PC-3 (cell line): ENCODE measurements at regions not wholly inside any gene's neighbourhood (a gene's known extent, or its start where the extent isn't known, plus 50 kb on each side); places are given as distances from the start of the nearest gene placed in this dataset.
"Not testable (repeated sequence)": the region's sequence is repeated elsewhere in the genome, so short reads cannot be mapped to it uniquely, and the experiment has no call there.

ENCODE experiments used
- ATAC-seq: fragments of 200-7000 bp; cut with Tn5 transposase; 2 replicates; pipeline ENCODE4 v1.9.1; 2020; ENCODE audit warnings: mild to moderate bottlenecking, moderate library complexity
- BruUV-seq: library from RNA; stranded (reverse); fragments of 400-500 nt; replicated peaks from 2 replicates; lab custom pipeline; 2021; lab: Mats Ljungman, UMichigan
- CTCF ChIA-PET: fragments of 300-600 bp; sonication (Branson Sonifier 250); formaldehyde crosslinking; loops from one replicate; lab custom pipeline; 2022; ENCODE audit warnings: antibody characterized with exemption; lab: Charles Lee
- POLR2A ChIA-PET: fragments of 300-600 bp; sonication (Branson Sonifier 250); formaldehyde crosslinking; loops from one replicate; lab custom pipeline; 2022; ENCODE audit warnings: antibody characterized with exemption; ENCODE audit not compliant: unreplicated experiment; lab: Charles Lee
- DNase-seq: peaks from one replicate; pipeline ENCODE4 v3.0.0-alpha.2; 2015
- H2AFZ ChIP-seq: fragments of 300-600 bp; sonication (generic); 2 replicates; pipeline ENCODE4 v1.6.0; 2016; ENCODE audit warnings: antibody characterized with exemption, low read length
- H3F3A ChIP-seq: fragments of 300-600 bp; sonication (generic); one replicate; pipeline ENCODE4 v1.6.0; 2017; ENCODE audit warnings: antibody characterized with exemption, low read length, control low read depth, mild to moderate bottlenecking; ENCODE audit not compliant: unreplicated experiment
- H3K27ac ChIP-seq: fragments of 300-600 bp; sonication (generic); 2 replicates; pipeline ENCODE4 v1.5.1; 2016; ENCODE audit warnings: mild to moderate bottlenecking, low read length
- H3K27me3 ChIP-seq: fragments of 300-600 bp; sonication (generic); 2 replicates; pipeline ENCODE4 v1.6.1; 2016; ENCODE audit warnings: low read length, mixed read lengths
- H3K36me3 ChIP-seq: fragments of 300-600 bp; sonication (generic); 2 replicates; pipeline ENCODE4 v1.6.1; 2016; ENCODE audit warnings: low read depth, mixed run types, low read length, mixed read lengths
- H3K4me1 ChIP-seq: fragments of 300-600 bp; sonication (generic); 2 replicates; pipeline ENCODE4 v1.5.1; 2016; ENCODE audit warnings: low read length; ENCODE audit not compliant: insufficient read depth
- H3K4me2 ChIP-seq: fragments of 300-600 bp; sonication (generic); 2 replicates; pipeline ENCODE4 v1.6.0; 2016; ENCODE audit warnings: low read length
- H3K4me3 ChIP-seq: fragments of 300-600 bp; sonication (generic); 2 replicates; pipeline ENCODE4 v1.5.1; 2016; ENCODE audit warnings: mild to moderate bottlenecking, low read length, mixed read lengths
- H3K79me2 ChIP-seq: fragments of 300-600 bp; sonication (generic); 2 replicates; pipeline ENCODE4 v1.6.1; 2017; ENCODE audit warnings: low read length, mixed read lengths
- H3K9ac ChIP-seq: fragments of 300-600 bp; sonication (generic); 2 replicates; pipeline ENCODE4 v1.6.0; 2016; ENCODE audit warnings: mild to moderate bottlenecking, low read length
- H3K9me2 ChIP-seq: fragments of 300-600 bp; sonication (generic); replicated peaks from 2 replicates; pipeline ENCODE4 v1.6.1; 2016; ENCODE audit warnings: mixed run types, low read length, mixed read lengths
- H3K9me3 ChIP-seq: fragments of 300-600 bp; sonication (generic); 2 replicates; pipeline ENCODE4 v1.6.1; 2016; ENCODE audit warnings: low read length, mixed read lengths
- H4K20me1 ChIP-seq: fragments of 300-600 bp; sonication (generic); 2 replicates; pipeline ENCODE4 v1.6.1; 2016; ENCODE audit warnings: low read length, mixed read lengths
- CTCF ChIP-seq: fragments of 300-600 bp; sonication (generic); conservative IDR thresholded peaks from 2 replicates; pipeline ENCODE4 v1.5.1; 2017; ENCODE audit warnings: antibody characterized with exemption, low read depth, mild to moderate bottlenecking, low read length
- EZH2 ChIP-seq: fragments of 300-600 bp; sonication (generic); IDR thresholded peaks from one replicate; pipeline ENCODE4 v1.6.1; 2017; ENCODE audit warnings: antibody characterized with exemption, mild to moderate bottlenecking, low read length; ENCODE audit not compliant: unreplicated experiment
- EZH2phosphoT487 ChIP-seq: fragments of 300-600 bp; sonication (generic); IDR thresholded peaks from 2 replicates; pipeline ENCODE4 v1.6.1; 2018; ENCODE audit warnings: mild to moderate bottlenecking, antibody characterized with exemption, low read length, borderline replicate concordance
- intact Hi-C: fragments of 100-400 bp; cut with micrococcal nuclease; formaldehyde crosslinking; loops from 2 replicates; pipeline ENCODE4 v1.9.0; 2023

DNA sequence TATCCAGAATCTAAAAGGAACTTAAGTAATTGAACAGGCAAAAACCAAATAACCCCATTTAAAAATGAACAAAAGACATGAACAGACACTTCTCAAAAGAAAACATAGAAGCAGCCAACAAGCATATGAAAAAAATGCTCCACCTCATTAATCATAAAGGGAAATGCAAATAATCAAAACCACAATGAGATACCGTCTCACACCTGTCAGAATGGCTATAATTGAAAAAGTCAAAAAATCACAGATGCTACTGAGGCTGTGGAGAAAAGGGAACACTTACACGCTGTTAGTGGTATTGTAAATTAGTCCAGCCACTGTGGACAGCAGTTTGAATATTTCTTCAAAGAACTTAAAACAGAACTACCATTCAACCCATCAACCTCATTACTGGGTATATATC is 220.7 kb downstream of the MEX3B start:
- no peak for ATAC-seq
- CTCF ChIA-PET = no interaction called here

GRCh38 chr15:81822587-81822986 is 223.2 kb downstream of the MEX3B start:
- H3K4me3 ChIP-seq, DNase-seq, CTCF ChIA-PET, H3K9me3 ChIP-seq, H3K27me3 ChIP-seq, H3K9ac ChIP-seq, H4K20me1 ChIP-seq, H3K36me3 ChIP-seq, intact Hi-C loops, H3K9me2 ChIP-seq, BruUV-seq, H3K79me2 ChIP-seq, H2AFZ ChIP-seq, H3K4me2 ChIP-seq, H3K27ac ChIP-seq, POLR2A ChIA-PET, H3K4me1 ChIP-seq, ATAC-seq, H3F3A ChIP-seq: not testable (repeated sequence)

More for the DNA sequence above, 220.7 kb downstream of the MEX3B start:
- no peak overlapping the region for H3K4me2 ChIP-seq
- no peak overlapping the region for H3K9ac ChIP-seq
- H3K27ac ChIP-seq = no peak overlapping the region
- no peaks in the 10 kb centered on the region for H3F3A ChIP-seq
- H3K36me3 ChIP-seq = no peaks in the 10 kb centered on the region
- no peaks in the 10 kb centered on the region for H3K9me3 ChIP-seq
- no peaks in the 10 kb centered on the region for H4K20me1 ChIP-seq
- TF ChIP-seq EZH2 (no peak), CTCF (no peak), EZH2phosphoT487 (no peak)
- no peak for DNase-seq
- H3K9me2 ChIP-seq = no peaks in the 10 kb centered on the region
- H3K4me3 ChIP-seq = no peak overlapping the region
- no peak overlapping the region for H2AFZ ChIP-seq
- BruUV-seq = no TSS peak
- no peaks in the 10 kb centered on the region for H3K4me1 ChIP-seq
- intact Hi-C loops = no loop called here
- no peaks in the 10 kb centered on the region for H3K79me2 ChIP-seq
- POLR2A ChIA-PET = no interaction called here
- H3K27me3 ChIP-seq = no peaks in the 10 kb centered on the region

DNA sequence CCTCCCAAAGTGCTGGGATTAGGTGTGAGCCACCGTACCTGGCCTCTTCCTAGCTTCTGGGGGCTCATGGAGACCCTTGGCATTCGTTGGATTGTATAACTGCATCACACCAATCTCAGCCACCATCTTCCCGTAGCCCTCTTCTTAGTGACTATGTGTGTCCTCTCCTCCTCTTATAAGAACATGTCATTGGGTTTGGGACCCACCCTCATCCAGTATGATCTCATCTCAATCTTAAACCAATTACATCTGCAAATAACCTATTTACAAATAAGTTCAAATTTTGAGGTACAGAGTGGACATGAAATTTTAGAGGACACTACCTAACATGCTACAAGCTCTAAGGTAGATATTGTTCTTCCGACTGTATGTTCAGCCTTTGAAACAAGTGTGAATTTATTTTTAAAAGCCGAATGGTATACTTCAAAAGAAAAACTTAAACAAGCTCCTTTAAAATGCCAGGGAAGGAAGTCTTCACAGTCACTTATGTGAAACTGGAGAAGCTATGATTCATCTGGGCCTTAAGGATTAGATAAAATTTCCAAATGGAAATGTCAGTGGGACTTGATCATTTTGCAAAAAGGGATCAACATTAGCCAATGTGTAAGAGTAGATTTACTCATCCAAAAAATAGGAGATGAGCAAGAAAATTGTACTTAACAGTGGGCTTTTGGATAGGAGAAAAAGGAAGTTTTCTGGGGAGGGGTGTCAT is 225.7 kb downstream of the MEX3B start:
- TF ChIP-seq EZH2phosphoT487 (no peak), EZH2 (no peak), CTCF (no peak)
- no peaks in the 10 kb centered on the region for H3K9me3 ChIP-seq
- DNase-seq (peak; percentile 10), ATAC-seq (no peak)
- H3K79me2 ChIP-seq = no peaks in the 10 kb centered on the region
- no peaks in the 10 kb centered on the region for H3K27me3 ChIP-seq
- no peak overlapping the region for H2AFZ ChIP-seq
- H3K4me3 ChIP-seq = no peak overlapping the region
- no peak overlapping the region for H3K27ac ChIP-seq
- no peaks in the 10 kb centered on the region for H3F3A ChIP-seq
- intact Hi-C loops = no loop called here
- H3K9me2 ChIP-seq = no peaks in the 10 kb centered on the region
- H3K4me2 ChIP-seq = no peak overlapping the region
- POLR2A ChIA-PET = no interaction called here
- BruUV-seq = no TSS peak
- H3K36me3 ChIP-seq = no peaks in the 10 kb centered on the region
- no peaks in the 10 kb centered on the region for H3K4me1 ChIP-seq
- H3K9ac ChIP-seq = no peak overlapping the region
- no peaks in the 10 kb centered on the region for H4K20me1 ChIP-seq
- CTCF ChIA-PET = no interaction called here
